Neural cell (in vitro differentiated cells): ENCODE measurements at regions not wholly inside any gene's neighbourhood (a gene's known extent, or its start where the extent isn't known, plus 50 kb on each side); places are given as distances from the start of the nearest gene placed in this dataset.

Source experiments
- CTCF ChIP-seq: fragments of 450-650 bp; IDR thresholded peaks from 2 replicates; pipeline ENCODE4 v1.5.1; 2014; ENCODE audit warnings: antibody characterized with exemption, mild to moderate bottlenecking, moderate library complexity; ENCODE audit not compliant: poor library complexity, severe bottlenecking
- EP300 ChIP-seq: fragments of 450-650 bp; conservative IDR thresholded peaks from 2 replicates; pipeline ENCODE4 v1.6.1; 2014; ENCODE audit warnings: antibody characterized with exemption, mild to moderate bottlenecking, moderate library complexity; ENCODE audit not compliant: poor library complexity, severe bottlenecking
- POLR2AphosphoS5 ChIP-seq: IDR thresholded peaks from 2 replicates; pipeline ENCODE4 v1.6.1; 2012
- RAD21 ChIP-seq: fragments of 450-650 bp; conservative IDR thresholded peaks from 2 replicates; pipeline ENCODE4 v1.6.1; 2014; ENCODE audit warnings: antibody characterized with exemption, mild to moderate bottlenecking, moderate library complexity
- TAF1 ChIP-seq: IDR thresholded peaks from 2 replicates; pipeline ENCODE4 v1.6.1; 2012; ENCODE audit warnings: low read depth

DNA sequence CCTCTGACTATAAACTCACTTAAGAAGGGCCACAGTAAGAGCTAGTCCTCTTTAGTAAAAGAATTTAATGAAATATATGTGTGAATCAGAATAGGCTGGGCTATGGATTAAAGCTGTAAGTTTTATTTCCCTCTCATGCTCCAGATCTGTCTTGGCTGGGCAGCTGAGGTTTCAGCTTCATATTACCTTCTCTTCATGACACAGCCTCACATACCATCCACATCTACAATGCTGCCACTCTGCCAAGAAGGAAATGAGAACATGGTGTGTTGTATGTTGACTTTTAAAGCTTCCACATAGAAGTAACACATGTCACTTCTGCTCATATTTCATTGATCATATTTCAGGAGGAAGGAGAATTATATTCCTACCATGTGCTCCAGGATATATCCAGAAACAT is 776.0 kb upstream of the ACO1 start:
- TF ChIP-seq POLR2AphosphoS5, result no peak
- TF ChIP-seq RAD21, result no peak
- no peak for TF ChIP-seq CTCF
- TF ChIP-seq TAF1, result no peak
- no peak for TF ChIP-seq EP300
